HG02981 (cell line): ENCODE measurements at regions not wholly inside any gene's neighbourhood (a gene's known extent, or its start where the extent isn't known, plus 50 kb on each side); places are given as distances from the start of the nearest gene placed in this dataset.

ENCODE experiments used
- ATAC-seq: cut with Tn5 transposase; IDR thresholded peaks from one replicate; pipeline ENCODE4 v1.9.1; 2021; ENCODE audit warnings: mild to moderate bottlenecking, moderate library complexity; ENCODE audit not compliant: unreplicated experiment

DNA sequence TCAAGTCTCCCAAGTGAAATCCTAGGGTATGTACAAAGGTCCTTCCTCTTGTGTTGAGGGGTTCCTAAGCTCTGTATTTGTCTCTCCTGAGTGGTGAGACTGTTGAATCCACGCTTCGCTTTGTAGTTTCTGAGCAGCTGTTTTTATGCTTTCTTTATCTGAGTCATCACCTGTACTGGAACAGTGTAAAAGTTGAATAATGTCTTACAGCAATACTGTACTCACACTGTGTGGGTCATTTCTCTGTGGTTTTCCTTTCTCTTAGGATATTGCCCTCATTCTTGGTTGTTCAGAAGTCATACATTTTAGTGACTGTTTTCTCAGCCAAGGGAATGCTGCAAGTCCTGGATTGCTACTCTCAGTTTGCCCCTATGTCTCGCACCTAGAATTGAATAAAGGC lies 1596.6 kb downstream of the SLITRK5 start:
- ATAC-seq = no peak

DNA sequence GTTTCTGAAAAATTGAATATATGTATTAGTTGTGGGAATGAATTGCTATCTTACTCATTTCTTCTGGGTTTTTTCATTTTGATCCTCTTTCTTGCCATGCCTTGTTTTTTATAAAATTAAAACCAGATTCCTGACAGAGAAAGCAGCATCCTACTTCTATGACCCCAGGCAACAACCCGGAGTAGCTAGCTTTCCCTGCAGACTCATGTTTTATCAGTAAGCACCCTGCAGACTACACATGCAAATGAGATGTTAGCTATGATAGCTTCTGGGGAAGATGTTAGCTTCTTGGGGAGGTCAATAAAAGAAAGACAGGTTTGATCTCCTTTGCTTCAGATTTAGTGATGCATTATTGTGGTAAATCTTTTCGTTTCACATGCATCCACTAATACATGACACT lies 1598.6 kb downstream of the SLITRK5 start:
- ATAC-seq = no peak

DNA sequence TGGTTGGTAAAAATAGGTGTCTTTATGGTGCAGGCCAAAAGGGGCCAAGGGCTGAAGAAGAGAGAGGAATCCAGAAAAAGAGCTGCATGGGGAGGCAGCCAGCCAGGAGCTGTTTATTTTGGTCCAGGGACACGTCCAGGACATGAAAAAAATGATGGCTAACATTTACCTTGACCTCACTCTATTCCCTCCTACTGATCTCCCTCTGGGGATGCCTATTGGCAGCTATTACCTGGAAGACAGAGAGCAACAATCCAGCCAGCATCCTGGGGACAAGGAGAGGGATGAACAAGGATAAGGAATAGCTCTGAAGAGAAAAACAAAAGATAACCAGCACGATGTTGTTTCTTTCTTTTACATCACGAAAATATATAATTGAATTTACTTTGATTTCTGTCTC lies 1599.6 kb downstream of the SLITRK5 start:
- ATAC-seq = no peak

DNA sequence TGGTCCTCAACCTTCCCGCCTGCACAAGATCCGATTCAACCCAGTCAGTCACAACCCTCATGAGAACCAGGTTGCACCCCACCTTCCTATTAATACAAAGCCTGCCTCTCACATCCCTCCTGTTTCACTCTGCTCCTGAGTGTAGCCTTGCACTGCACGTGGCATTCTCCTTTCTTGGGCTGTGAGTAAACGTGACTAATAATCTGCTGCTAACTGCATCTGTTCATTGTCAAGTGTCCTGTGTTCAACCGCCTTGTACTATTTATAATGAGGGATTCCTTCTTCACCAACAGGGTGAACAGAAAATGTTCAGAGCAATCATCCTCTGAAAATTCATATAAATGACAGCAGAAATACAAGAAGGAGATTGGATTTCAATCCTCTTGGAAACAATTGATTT lies 1608.2 kb downstream of the SLITRK5 start:
- ATAC-seq = no peak

DNA sequence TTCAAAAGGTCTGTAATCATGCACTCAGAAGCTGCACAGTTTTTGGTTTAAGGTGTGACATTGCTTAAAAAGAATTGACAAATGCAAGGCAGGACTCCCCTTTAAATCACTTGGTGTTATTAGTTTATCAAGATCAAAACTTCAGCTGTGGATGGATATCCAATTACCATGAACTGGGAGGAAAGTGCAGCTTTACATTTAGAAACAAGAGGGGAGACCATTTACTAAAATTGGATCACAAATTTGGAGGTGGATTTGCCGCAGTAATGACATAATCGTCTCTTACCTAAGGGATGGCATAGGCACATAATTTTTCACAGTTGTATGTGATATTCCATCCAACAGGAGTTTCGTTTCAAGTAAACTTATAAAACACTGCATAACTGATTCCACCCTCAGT lies 1610.2 kb downstream of the SLITRK5 start:
- ATAC-seq = no peak

DNA sequence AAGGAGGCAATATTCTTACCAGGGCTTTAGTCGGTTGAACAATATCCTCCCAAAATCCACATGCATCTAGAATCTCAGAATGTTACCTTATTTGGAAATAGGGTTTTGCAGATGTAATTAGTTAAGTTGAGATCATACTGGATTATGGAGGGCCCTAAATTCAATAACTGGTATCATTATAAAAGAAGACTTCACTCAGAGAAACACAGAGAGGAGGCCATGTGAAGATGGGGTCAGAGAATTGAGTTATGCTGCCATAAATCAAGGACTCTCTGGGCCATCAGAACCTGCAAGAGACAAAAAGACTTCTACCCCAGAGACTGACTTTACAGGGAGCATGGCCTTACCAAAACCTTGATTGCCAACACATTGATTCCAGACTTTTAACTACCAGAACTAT lies 1611.1 kb downstream of the SLITRK5 start:
- ATAC-seq = no peak

DNA sequence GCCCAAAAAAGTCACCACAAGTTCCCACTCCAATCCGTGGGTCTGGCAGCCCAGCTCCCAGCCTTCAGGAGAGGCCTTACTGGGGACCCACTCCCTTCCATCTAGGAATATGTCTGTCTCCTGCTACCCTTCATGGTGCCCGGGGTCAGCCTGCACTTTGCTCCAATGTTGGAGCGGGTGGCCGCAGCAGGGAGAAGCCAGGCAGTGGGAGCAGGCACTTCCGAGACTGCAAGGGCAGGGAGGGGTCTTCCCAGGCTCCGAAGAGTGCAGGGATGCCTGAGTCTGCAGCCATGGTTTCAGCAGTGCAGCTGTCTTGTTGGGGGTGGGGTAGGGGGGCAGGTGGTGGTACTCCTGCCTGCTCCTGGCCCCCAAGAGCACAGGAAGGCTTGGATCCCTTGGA lies 1616.2 kb downstream of the SLITRK5 start:
- no peak for ATAC-seq

DNA sequence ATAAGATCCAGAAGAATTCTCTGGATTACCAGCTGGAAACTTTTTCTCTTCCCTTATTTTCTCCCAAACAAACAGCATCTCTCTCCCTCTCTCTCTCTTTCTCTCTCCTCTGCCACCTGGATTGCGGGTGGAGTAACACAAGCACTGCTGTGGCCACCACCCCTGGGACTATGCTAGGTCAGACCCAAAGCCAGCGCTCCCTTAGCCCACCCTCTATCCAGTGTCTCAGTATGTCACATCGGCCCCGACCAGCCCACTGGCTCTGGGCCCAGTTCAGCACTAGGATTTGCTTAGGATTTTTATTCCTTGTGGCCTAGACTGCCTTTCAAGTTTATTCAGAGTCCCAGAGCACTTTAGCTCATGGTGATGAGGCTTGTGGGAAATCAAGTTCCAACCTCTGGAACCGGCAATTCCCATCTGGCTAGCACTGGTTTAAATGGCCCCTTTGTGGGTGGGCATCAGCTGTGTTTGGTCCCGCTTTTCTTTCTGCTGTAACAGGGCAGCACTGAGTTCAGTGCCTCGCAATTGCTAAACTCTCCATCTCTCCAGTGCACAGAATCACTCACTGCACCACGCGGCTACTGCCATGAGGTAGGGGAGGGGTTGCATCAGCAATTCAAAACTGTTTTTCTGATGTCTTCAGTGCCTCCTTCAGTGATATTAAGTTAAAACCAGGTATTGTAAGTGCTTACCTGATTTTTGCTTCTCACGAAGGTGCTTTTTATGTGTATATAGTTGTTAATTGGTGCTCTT lies 1623.1 kb downstream of the SLITRK5 start:
- ATAC-seq = no peak

DNA sequence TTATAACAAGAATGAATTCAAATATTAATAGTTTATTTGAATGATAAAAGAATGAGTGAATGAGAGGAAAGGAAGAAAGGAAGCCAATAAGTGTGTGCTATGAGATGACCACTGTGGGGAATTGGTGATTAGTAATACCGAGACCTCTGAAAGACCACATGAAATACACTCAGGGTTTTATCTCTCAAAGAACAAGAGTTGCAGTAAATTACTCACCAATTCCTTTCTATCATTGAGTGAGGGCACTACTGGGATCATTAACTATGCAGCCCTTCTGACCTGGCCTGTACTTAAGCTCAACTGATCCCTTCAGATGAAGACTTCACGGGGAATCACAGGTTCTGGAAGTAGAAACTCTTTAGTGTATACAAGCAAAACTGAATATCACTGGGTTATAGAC lies 1636.1 kb downstream of the SLITRK5 start:
- peak; percentile 85 for ATAC-seq

DNA sequence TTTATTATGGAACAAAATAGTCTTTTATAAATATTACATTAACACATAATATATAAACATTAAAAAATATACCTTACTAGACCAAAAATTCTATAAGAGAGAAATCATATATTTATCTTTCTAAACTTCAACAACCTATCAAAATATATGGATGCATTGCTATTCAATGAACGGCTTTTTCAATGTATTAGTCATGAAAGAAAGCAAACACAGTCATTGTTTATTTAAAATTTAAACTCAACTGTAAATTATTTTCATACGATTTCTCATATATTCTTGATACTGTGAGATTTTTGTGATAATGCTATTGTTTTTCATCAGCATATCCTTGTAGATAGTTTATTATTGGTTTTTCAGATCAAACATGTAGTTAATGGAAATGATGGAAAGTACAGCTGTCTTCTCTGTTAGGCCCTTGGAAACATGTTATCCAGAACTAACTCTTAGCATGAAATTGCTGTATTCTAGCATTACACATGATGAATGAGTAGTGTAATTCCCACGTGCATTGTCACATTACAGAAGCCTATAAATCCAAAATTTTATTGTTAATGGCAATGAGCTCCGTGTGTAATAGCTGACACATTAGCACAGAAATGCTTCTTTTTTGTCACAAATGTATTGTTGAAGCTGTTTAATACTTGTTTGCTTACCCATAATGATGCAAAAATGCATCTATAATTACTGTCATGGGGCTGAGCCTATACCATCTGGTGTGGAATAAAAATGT lies 1639.9 kb downstream of the SLITRK5 start:
- no peak for ATAC-seq

DNA sequence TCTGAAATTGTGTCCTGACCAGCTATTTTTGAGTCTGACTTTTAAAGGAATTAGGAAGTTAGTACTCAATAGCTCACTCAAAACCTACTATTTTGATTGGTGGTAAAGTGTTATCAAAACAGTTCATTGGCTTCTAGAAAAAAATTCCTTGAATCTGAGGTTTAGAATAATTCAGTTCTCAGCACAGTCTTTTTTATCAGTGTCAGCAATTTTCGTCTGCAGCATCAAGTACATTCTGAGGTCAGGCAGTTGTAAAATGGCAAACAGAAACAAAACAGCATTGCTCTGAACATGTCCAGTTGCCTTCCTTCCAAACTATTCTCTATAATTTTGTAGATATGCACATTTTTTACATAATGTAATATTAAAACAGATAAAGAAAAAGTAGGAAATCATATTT lies 1644.1 kb downstream of the SLITRK5 start:
- ATAC-seq = no peak

DNA sequence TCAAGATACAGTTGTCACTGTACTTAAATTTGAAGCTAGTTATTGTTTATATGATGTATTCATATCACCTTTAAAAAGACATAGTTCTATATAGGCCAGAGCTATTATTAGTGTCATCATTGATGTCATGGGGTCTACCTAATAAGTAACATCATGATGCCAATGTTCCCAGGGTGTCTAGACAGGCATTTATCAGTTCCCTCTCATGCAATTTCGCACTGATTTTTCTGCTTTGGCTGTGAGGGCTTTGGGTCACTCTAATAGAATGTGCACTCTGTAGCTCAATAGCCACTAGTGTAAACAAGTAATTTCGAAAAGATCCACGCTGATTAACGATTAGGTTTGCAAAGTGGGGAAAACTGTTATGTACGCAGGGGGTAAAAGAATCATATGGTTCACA lies 1651.3 kb downstream of the SLITRK5 start:
- ATAC-seq = no peak

DNA sequence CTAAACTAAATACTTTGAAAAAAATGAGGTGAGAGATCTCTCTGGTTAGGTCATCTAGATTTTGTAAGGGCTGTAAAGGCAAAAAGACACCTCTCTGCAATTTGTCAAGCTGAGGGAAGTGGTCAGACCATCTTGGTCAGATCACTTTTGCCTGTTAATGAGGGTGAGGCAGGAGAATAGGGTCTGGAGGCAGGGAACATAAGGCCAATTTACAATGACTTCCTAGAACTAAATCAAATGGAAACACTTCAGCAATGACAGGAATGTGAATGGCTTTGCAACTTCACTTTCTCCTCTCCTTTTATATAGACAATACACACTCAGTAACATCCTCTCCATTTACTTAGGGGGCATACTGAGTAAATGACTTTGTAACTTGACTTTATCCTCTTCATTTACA lies 1653.4 kb downstream of the SLITRK5 start:
- no peak for ATAC-seq

DNA sequence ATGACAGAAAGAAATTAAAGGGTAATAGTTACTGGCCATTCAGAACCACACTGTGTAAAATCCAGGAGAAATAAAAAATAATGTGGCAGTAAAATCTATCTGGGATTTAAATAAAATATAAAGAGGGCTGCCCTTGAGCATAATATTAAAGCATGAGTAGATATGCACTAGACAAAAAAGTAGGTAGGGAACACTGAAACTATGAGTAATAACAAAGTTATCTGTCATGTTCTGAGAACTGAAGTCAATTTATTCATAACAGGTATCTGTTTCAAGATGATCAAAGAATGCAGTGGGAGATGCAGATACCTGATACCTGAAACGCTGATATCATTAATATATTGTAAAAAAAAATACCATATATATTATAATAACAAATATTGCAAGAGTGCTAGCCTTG lies 1672.0 kb downstream of the SLITRK5 start:
- ATAC-seq = no peak

DNA sequence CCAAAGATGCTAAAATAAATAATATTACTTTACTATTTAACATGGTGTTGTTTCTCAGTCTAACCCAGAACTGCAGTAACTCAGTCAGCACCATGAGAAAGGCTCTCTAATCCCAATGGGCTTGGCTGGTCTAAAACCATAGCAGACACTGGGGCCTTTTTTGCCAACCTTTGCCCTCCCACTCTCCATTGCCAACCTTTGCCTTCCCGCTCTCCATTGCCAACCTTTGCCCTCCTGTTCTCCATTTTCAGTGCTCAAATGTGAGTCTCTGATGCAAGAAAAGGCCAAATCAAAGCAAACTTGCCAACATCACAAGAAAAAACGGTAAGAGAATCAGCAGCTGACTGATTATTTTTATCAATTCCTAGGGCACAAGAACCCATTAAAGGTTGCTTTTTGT lies 1681.2 kb downstream of the SLITRK5 start:
- no peak for ATAC-seq

DNA sequence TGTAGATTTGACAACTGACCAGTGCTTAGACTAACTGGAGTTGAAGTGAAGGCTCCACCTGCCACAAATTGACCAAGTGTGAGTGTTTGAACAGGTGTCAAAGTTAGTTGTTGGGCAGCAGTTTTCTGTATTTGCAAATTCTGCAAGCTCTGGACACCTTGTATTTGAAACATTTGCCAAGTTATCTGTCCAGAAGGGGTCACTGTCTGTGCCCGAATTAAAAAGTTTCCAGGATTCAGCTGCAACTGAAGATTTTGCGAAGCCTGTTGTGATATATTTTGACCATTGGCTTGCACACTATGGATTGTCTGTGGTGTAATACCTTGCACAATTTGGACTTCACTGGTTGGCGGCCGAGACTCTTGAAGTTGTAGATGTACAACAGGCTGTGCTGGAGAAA lies 1690.7 kb downstream of the SLITRK5 start:
- no peak for ATAC-seq

DNA sequence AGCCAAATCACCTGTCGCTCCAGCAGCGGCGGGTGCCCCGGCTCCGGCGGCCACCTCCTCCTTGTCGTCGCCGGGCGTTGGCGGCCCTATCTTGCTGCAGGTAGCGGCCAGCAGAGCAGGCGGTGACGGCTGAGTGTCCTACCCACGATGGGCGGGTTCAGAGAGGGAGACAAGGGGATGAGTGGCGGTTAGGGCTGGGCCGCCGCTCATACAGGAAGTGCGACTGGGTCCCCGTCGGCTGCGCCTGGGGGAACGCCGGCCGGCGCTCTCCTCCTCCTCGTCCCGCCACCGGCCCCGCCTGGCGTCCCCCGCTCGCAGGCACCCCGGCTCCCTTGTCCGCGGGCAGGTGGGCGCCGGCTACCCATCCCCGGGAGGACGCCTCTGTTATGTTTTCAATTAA lies 1692.0 kb downstream of the SLITRK5 start:
- no peak for ATAC-seq

DNA sequence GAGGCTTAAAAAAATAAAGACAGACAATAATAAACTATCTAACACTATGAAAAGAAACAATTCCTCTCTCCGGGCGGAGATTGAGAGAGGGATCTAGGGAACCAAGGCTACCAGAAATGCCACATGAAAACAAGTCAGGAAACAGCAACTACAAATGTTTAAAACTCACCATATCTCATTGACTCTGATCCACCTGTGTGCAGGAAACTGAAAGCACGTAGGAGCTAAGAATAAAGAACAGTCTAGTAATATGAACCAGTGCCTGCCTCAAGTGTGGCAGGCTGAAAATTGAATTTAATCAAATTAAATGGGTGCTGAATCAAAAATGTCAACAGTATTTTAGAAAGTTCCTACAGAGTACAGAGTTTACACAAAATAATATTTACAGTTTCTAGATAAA lies 1701.0 kb downstream of the SLITRK5 start:
- ATAC-seq = no peak

DNA sequence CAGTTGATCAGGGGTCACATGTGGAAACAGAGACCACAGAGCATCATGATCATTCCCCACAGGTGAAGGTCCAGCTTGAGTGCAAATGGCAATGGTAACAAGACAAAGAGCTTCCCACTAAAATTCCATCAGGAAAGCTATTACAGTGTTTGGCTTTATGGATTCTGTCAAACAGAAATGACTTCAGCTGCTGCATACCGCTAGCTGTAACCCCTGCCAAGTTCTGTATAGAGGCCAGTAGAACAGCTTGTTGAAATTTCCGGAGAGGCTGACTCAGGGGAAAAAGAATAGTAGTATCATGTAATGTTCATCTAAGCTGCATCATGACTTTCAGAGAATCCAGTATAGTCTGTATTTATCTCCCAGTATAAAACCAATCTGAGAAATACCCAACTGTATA lies 1704.7 kb downstream of the SLITRK5 start:
- ATAC-seq = no peak

DNA sequence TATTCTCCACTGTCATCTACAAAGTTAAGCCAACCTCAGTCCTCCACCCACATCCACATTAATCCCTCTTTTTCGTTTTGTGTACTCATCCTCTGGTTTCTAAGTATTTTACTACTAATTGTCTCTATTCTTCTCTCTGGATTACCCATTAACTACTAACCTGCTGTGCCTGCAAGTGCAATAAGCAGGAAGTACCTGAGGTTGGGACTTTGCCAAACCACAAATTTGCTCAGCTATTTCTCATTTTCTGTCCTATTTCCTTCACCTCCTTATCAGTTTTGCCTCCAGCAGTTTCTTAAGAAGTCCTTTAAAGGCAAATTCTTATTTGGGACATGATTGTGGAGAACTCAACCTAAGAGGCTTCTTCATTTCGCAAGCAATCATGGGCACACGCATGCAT lies 1708.9 kb downstream of the SLITRK5 start:
- ATAC-seq = peak; percentile 73

DNA sequence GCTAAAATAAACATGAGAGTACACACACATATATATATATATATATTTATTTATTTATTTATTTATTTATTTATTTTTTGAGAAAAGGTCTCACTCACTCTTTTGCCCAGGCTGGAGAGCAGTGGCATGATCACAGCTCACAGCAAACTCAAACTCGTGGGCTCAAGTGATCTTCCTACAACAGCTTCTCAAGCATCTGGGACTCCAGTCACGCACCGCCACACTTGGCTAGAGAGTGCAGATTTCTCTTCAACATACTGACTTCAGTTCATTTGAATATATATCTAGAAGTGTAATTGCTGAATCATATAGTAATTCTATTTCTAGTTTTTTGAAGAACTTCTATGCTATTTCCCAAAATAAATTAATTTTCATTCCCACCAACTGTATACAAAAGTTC lies 1711.8 kb downstream of the SLITRK5 start:
- no peak for ATAC-seq

DNA sequence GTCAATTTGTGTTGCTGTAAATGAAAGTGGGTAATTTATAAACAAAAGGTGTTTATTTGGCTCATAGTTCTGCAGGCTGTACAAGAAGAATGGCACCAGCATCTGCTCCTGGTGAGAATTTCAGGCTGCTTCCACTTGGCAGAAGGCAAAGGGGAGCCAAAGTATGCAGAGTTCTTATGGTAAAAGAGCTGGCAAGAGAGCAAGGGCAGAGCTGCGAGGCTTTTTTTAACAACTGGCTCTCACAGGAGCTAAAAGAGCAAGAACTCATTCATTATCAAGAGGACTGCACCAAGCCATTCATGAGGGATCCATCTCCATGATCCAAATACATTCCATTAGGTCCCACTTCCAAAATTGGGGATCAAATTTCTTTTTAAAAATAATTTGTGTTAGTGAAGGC lies 1712.7 kb downstream of the SLITRK5 start:
- ATAC-seq = no peak
